ENCODE measurements at regions not wholly inside any gene's neighbourhood (a gene's known extent, or its start where the extent isn't known, plus 50 kb on each side); places are given as distances from the start of the nearest gene placed in this dataset.

GRCh38 chr12:82213761-82214160 lies 144.4 kb downstream of the CCDC59 start:
- ChIA-PET POLR2A (no interaction called here), CTCF (no interaction called here)
- no peaks in the 10 kb centered on the region for H3K4me1 ChIP-seq (ENCODE audit: control insufficient read depth in 2 of 2, insufficient read depth in 2 of 2, low read length in 2 of 2)
- TF ChIP-seq CTCF (IDR thresholded peaks at IDR 0.05): no peak
- no peaks in the 10 kb centered on the region for H3K4me1 Mint-ChIP-seq
- H3K9me3 ChIP-seq (ENCODE audit: control extremely low read depth in 1 of 3, control insufficient read depth in 2 of 3, insufficient read depth in 1 of 3, low read length in 2 of 3): peaks cover 0 to 14% (median 7%) of the 10 kb centered on the region in 3 donors
- WGBS (ENCODE audit: insufficient coverage): no CpG with 5 or more reads among the region's 2 CpGs
- H3K27ac Mint-ChIP-seq: no peak overlapping the region
- no peaks in the 10 kb centered on the region for H3K27me3 Mint-ChIP-seq
- no peak overlapping the region for H3K27ac ChIP-seq (ENCODE audit: low read length in 2 of 2)
- no peaks in the 10 kb centered on the region for H4K20me1 ChIP-seq (ENCODE audit: control insufficient read depth, insufficient read depth, low read length, poor library complexity, severe bottlenecking)
- no peaks in the 10 kb centered on the region for H3K36me3 ChIP-seq (replicated peaks in 1 of 2; ENCODE audit: control extremely low read depth in 1 of 2, control insufficient read depth in 1 of 2, extremely low read depth in 1 of 2, insufficient read depth in 2 of 2, low read length in 1 of 2)
- no peak overlapping the region for H3K9ac ChIP-seq (ENCODE audit: low read length)
- DNase-seq (no peak), ATAC-seq (ENCODE audit: low read depth) (no peak)
- intact Hi-C loops (cut with micrococcal nuclease): no loop called here
- H3K4me3 Mint-ChIP-seq: no peak overlapping the region
- no peak overlapping the region for H2AFZ ChIP-seq (ENCODE audit: insufficient read depth, low read depth, low read length, poor library complexity, severe bottlenecking)
- H3K4me3 ChIP-seq (ENCODE audit: control extremely low read depth in 1 of 5, extremely low read depth in 1 of 5, insufficient read depth in 1 of 5, low read depth in 2 of 5, low read length in 4 of 5): no peak overlapping the region
- H3K9me3 Mint-ChIP-seq (ENCODE audit: insufficient read depth): peaks cover 9% of the 10 kb centered on the region
- no peaks in the 10 kb centered on the region for H3K79me2 ChIP-seq (ENCODE audit: control insufficient read depth, insufficient read depth, low read length)
- H3K27me3 ChIP-seq (replicated peaks in 1 of 4; ENCODE audit: control extremely low read depth in 1 of 4, control insufficient read depth in 3 of 4, insufficient read depth in 4 of 4, low read length in 3 of 4): no peaks in the 10 kb centered on the region
- no peak overlapping the region for H3K4me2 ChIP-seq (replicated peaks; ENCODE audit: low read depth, low read length, poor library complexity, severe bottlenecking)

- Mint-ChIP-seq H3K4me1 (no peaks in the 10 kb centered on the region), H3K27ac (no peak overlapping the region), H3K4me3 (no peak overlapping the region), H3K27me3 (no peaks in the 10 kb centered on the region), H3K9me3 (ENCODE audit: insufficient read depth) (peaks cover 7% of the 10 kb centered on the region)
- Histone ChIP-seq H3K36me3 (replicated peaks in 1 of 2; ENCODE audit: control extremely low read depth in 1 of 2, control insufficient read depth in 1 of 2, extremely low read depth in 1 of 2, insufficient read depth in 2 of 2, low read length in 1 of 2) (no peaks in the 10 kb centered on the region), H2AFZ (ENCODE audit: insufficient read depth, low read depth, low read length, poor library complexity, severe bottlenecking) (no peak overlapping the region), H3K4me2 (replicated peaks; ENCODE audit: low read depth, low read length, poor library complexity, severe bottlenecking) (no peak overlapping the region), H3K4me3 (ENCODE audit: control extremely low read depth in 1 of 5, extremely low read depth in 1 of 5, insufficient read depth in 1 of 5, low read depth in 2 of 5, low read length in 4 of 5) (no peak overlapping the region), H3K4me1 (ENCODE audit: control insufficient read depth in 2 of 2, insufficient read depth in 2 of 2, low read length in 2 of 2) (no peaks in the 10 kb centered on the region), H3K27me3 (replicated peaks in 1 of 4; ENCODE audit: control extremely low read depth in 1 of 4, control insufficient read depth in 3 of 4, insufficient read depth in 4 of 4, low read length in 3 of 4) (no peaks in the 10 kb centered on the region), H4K20me1 (ENCODE audit: control insufficient read depth, insufficient read depth, low read length, poor library complexity, severe bottlenecking) (no peaks in the 10 kb centered on the region), H3K9ac (ENCODE audit: low read length) (no peak overlapping the region), H3K79me2 (ENCODE audit: control insufficient read depth, insufficient read depth, low read length) (no peaks in the 10 kb centered on the region), H3K27ac (ENCODE audit: low read length in 2 of 2) (no peak overlapping the region), H3K9me3 (ENCODE audit: control extremely low read depth in 1 of 3, control insufficient read depth in 2 of 3, insufficient read depth in 1 of 3, low read length in 2 of 3) (peaks cover 0 to 8% (median 7%) of the 10 kb centered on the region in 3 donors)
- DNase-seq (no peak), ATAC-seq (ENCODE audit: low read depth) (no peak)
- CTCF ChIA-PET: no interaction called here
- POLR2A ChIA-PET: no interaction called here
- intact Hi-C loops (cut with micrococcal nuclease): no loop called here
- TF ChIP-seq CTCF (IDR thresholded peaks at IDR 0.05): no peak
- no peak for TF ChIP-seq EZH2 (IDR thresholded peaks at IDR 0.05; ENCODE audit: borderline replicate concordance, insufficient read depth, low read depth, low read length, poor library complexity, severe bottlenecking)
- WGBS (ENCODE audit: insufficient coverage): 100% methylated on average over 1 of the region's 1 CpG
These were observed 147.3 kb downstream of the CCDC59 start for GRCh38 chr12:82210882-82211281.
